GM12892 (cell line): ENCODE measurements at regions not wholly inside any gene's neighbourhood (a gene's known extent, or its start where the extent isn't known, plus 50 kb on each side); places are given as distances from the start of the nearest gene placed in this dataset.

Source experiments
- DNase-seq: peaks from one replicate; pipeline ENCODE4 v3.0.0; 2011; ENCODE audit not compliant: insufficient read length
- FAIRE-seq: peaks from 2 replicates; lab custom pipeline; 2011; peaks lifted over from hg19 to GRCh38; lab: Jason Lieb, UNC
- POLR2A ChIP-seq: IDR thresholded peaks from 2 replicates; pipeline ENCODE4 v1.6.1; 2011; ENCODE audit warnings: low read depth, low read length, control low read depth
- POLR2AphosphoS5 ChIP-seq: IDR thresholded peaks from 2 replicates; pipeline ENCODE4 v1.6.1; 2011; ENCODE audit warnings: low read depth, low read length, control low read depth
- TAF1 ChIP-seq: IDR thresholded peaks from 2 replicates; pipeline ENCODE4 v1.6.1; 2011; ENCODE audit warnings: low read depth, mild to moderate bottlenecking, control low read depth, low read length, borderline replicate concordance

DNA sequence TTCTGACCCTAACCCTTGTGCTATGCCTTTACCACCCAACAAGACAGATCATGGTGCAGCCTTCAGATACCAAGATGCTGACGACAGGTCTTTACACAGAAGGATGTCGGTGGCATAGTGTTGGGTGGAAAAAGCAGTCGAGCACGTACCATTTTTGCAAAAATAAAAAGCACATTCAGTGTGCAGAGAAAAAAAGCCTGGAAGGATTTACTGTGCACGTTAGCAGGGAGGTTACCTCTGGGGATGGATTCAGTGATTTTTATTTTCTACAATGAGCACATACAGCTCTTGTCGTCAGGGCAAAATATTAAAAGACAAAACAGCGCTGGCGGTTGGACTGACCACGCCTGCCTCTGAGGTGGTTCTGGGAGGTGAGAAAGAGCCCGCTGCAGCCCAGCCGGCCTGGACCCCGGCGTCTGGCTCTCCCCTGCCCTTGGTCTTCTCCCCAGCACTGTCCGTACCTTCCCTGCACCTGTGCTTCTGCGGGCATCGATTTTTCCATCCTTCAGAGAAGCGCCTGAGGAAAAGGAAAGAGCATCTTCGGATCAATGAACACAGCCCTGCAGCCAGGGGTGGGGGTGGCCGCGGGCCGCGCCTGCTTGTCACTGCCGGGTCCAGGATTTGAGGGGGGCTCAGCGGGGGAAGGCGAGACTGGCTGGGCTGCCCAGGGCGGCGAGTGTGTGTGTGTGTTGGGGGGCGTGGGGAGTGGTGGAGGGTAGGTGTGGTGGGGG, 200.0 kb upstream of the IER5L start:
- TF ChIP-seq POLR2AphosphoS5 (no peak), POLR2A (no peak), TAF1 (no peak)
- FAIRE-seq = no peak
- DNase-seq = no peak

DNA sequence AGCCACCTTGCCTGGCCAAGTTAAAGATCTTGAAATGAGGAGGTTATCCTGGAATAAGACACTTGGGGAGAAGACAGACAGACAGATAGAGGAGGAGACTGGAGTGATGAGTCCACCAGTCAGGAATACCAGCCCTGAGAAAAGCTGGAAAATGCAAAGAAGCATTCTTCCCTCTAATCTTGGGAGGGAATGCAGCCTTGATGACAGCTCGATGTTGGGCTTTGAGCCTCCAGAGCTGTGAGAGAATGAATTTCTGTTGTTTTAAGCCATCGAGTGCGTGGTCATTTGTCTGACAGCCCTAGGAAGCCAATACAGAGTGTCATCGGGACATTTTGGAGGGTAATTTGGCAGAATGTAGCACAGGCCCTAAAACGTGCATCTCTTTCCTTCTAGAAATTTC, 199.1 kb upstream of the IER5L start:
- TF ChIP-seq POLR2A (no peak), TAF1 (no peak), POLR2AphosphoS5 (no peak)
- no peak for DNase-seq
- FAIRE-seq = no peak

DNA sequence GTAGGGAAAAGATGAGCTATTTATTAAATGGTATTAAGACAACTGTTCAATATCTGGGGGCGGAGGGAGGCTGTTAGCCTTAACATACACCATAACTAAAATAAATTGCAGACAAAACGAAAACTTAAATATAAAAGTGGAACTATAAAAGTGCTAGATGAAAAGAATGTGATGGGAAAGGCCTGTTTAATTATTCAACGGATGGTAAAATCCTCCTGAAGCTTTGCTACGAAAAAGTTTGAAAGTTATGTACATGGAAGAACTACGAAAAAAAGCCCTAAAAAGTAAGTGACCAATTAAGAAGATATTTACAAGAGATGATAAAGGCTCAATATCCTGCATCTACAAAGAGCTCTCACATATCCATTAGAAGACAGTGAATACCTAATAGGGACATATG, 197.8 kb upstream of the IER5L start:
- DNase-seq (no peak), FAIRE-seq (no peak)
- TF ChIP-seq POLR2A = no peak
- no peak for TF ChIP-seq TAF1
- TF ChIP-seq POLR2AphosphoS5 = no peak

DNA sequence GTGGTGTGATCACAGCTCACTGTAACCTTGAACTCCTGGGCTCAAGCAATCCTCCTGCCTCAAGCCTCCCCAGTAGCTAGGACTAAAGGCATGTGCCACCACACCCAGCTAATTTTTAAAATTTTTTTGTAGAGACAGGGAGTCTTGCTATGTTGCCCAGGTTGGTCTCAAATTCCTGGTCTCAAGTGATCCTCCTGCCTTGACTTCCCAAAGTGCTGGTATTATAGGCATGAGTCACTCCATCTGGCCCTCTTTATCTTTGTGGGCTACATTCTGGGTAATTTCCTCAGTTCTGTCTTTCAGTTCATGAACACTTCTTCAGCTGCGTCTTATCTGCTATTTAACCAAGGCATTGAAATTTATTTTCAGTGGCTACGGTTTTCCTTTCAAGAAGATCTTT, 196.6 kb upstream of the IER5L start:
- TF ChIP-seq TAF1 (no peak), POLR2A (no peak), POLR2AphosphoS5 (no peak)
- FAIRE-seq (no peak), DNase-seq (no peak)

DNA sequence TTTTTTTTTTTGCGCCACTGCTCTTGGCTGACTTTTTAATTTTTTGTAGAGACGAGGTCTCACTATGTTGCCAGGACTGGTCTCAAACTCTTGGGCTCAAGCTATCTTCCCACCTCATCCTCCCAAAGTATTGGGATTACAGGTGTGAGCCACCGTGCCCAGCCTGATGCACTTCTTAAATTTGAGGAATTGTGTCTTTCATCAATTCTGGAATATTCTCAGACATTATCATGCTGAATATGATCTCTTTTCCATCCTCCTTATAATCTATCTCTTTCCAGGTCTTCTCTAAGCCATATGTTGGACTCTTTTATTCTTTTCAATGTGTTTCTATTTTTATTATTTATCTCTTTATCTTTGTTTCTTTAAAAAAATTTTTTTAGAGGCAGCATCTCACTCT, 196.2 kb upstream of the IER5L start:
- TF ChIP-seq POLR2A (no peak), POLR2AphosphoS5 (no peak), TAF1 (no peak)
- DNase-seq (no peak), FAIRE-seq (no peak)

DNA sequence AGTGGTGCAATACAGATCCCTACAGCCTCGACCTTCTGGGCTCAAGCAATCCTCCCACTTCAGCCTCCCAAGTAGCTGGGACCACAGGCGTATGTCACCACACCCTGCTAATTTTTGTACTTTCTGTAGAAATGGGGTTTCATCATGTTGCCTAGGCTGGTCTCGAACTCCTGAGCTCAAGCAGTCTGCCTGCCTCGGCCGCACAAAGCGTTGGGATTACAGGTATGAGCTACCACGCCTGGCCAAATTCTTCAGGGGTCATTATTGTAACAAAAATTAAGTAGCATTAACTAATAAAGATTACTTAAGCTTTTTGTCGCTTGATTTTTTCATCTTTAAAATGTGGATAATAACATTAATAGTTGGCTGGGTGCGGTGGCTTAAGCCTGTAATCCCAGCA, 195.3 kb upstream of the IER5L start:
- no peak for TF ChIP-seq TAF1
- TF ChIP-seq POLR2A = no peak
- no peak for TF ChIP-seq POLR2AphosphoS5
- no peak for DNase-seq
- no peak for FAIRE-seq

DNA sequence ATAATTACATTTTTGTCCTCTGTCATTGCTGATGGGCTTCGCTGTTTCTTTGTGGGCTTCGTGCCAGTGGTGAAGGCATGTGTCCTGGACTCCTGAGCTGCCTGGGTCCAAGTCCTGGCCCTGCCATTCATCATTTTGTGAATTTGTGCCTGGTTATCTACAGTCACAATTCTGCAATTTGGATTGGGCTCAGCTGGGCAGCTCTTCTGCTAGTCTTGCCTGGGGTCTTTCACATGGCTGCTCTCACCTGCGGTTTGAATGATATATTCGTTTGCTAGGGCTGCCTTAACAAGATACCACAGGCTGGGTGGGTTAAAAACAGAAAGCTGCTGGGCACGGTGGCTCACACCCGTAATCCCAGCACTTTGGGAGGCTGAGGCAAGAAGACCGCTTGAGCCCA, 192.7 kb upstream of the IER5L start:
- TF ChIP-seq TAF1 (no peak), POLR2A (no peak), POLR2AphosphoS5 (no peak)
- DNase-seq (no peak), FAIRE-seq (no peak)

DNA sequence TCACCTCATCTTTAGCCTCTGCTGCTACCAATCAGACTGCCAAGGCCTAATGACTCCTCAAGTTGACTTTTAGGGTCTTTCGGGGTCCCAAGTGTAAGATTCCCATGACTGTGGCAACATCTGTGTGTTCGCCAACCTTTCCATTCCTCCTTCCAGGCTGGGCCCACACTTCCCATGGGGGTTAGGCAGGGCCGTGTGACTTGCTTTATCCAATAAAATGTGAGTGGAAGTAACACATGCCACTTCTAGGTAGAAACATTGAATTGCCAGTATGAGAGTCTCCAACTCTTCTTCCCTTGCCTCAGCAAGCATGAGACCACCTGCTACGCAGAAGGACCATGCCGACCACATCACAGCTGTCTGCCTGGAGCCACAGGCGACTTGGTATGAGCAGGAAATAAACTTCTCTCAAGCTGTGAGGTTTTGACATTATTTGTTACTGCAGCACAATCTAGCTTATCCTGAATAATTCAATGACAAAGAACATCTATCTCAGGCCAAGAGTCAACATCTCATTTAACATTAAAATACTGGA, 190.4 kb upstream of the IER5L start:
- no peak for TF ChIP-seq TAF1
- no peak for TF ChIP-seq POLR2A
- TF ChIP-seq POLR2AphosphoS5 = no peak
- DNase-seq (no peak), FAIRE-seq (no peak)

DNA sequence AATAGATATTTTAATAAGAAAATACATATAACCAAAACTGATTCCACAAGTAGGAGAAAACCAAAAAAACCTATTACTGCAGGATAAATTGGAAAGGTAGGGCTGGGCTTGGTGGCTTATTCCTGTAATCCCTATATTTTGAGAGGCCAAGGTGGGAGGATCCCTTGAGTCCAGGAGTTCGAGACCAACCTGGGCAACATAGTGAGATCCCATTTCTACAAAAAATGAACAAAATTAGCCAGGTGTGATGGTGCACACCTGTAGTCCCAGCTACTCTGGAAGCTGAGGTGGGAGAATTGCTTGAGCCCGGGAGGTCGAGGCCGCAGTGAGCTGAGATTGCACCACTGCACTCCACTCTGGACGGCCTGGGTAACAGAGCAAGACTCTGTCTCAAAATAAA, 189.2 kb upstream of the IER5L start:
- FAIRE-seq (no peak), DNase-seq (no peak)
- TF ChIP-seq POLR2A (no peak), POLR2AphosphoS5 (no peak), TAF1 (no peak)

DNA sequence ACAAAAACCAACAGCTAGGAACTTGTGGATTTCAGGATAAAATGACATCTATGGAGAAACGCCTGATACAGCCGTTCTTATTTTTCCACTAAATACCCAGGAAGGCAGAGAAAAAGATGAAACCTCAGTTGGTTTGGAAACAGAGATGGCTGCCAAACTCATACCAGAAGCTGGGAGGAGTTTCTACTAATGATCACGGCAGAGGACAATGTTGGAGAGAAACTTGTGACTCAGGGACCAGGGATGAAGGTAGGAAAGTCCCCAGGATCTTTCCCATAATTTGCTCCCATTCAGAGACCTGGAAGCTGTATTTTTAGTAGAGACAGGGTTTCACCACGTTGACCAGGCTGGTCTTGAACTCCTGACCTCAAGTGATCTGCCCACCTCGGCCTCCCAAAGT, 187.1 kb upstream of the IER5L start:
- DNase-seq = no peak
- no peak for FAIRE-seq

DNA sequence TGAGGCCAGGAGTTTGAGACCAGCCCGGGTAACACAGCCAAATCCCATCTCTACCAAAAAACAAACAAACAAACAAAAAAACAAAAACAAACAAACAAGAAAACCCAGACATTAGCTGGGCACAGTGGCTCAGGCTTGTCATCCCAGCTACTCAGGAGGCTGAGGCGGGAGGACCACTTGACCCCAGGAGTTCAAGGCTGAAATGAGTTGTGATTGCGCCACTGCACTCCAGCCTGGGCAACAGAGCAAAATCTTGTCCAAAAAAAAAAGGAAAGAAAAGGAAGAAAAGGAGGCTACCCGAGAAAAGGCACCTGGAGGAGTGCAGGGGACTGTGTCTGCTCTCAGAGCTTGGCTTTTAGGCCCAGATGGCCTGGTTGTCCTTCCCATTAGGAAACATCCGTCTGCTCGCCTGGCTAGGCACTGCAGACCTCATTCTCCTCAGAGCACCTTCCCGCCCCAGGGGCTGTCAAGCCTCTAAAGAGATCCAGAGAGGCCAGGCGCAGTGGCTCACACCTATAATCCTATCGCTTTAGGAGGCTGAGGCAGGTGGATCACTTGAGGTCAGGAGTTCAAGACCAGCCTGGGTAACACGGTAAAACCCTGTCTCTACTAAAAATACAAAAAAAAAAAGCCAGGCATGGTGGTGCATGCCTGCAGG, 185.3 kb upstream of the IER5L start:
- TF ChIP-seq POLR2AphosphoS5 (no peak), POLR2A (no peak), TAF1 (no peak)

More for the DNA sequence above, 187.1 kb upstream of the IER5L start:
- TF ChIP-seq POLR2AphosphoS5 (no peak), POLR2A (no peak), TAF1 (no peak)

DNA sequence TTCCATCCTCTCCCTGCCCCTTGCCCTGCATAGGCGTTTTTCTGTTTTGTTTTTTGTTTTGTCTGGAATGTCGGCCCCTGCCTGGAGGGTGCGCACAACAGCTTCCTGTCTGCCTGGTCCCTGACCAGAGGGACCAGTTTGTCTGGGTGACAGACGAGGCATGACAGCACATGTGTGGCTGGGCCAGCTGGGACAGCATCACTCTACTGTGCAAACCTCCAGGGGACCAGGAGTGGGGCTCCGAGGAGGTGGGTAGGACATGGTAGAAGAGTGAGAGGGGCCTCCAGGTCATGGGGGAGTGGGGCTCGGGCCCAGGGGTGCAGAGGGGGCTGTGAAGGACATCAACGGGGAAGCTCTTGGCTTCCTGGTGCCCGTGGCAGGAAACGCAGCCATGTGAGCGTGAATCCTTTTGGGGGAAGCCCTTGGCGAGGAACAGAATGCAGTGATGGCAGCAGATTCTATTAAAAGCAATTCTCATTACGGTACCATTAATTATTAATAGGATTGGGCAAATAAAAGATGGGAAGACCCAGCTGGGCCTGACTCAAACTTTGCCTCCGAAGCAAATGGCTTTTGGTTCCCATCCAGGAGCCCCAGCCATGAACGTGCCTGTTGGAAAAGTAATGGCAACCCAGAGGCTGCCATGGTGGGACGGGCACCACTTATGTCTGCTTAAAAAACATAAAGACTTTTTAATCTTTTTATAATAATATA, 184.4 kb upstream of the IER5L start:
- TF ChIP-seq POLR2A = no peak
- no peak for TF ChIP-seq TAF1
- no peak for TF ChIP-seq POLR2AphosphoS5
- FAIRE-seq (no peak), DNase-seq (no peak)

More for the DNA sequence above, 185.3 kb upstream of the IER5L start:
- DNase-seq (no peak), FAIRE-seq (no peak)
